Karpas-422 (cell line): ENCODE measurements at regions not wholly inside any gene's neighbourhood (a gene's known extent, or its start where the extent isn't known, plus 50 kb on each side); places are given as distances from the start of the nearest gene placed in this dataset.

Source experiments
- DNase-seq: peaks from one replicate; pipeline ENCODE4 v3.0.0-alpha.2; 2015
- H2AFZ ChIP-seq: fragments of 200-600 bp; sonication (generic); 2 replicates; pipeline ENCODE4 v1.6.1; 2014; ENCODE audit warnings: antibody characterized with exemption, low read length, mixed read lengths
- H3K27ac ChIP-seq: fragments of 200-600 bp; sonication (generic); 2 replicates; pipeline ENCODE4 v1.5.1; 2014; ENCODE audit warnings: mild to moderate bottlenecking, low read length, moderate library complexity
- H3K27me3 ChIP-seq: fragments of 200-600 bp; sonication (generic); 2 replicates; pipeline ENCODE4 v1.6.1; 2014; ENCODE audit warnings: low read length, mixed read lengths
- H3K36me3 ChIP-seq: fragments of 200-600 bp; sonication (generic); 2 replicates; pipeline ENCODE4 v1.6.1; 2014; ENCODE audit warnings: low read length, mixed read lengths; ENCODE audit not compliant: insufficient read depth
- H3K4me1 ChIP-seq: fragments of 200-600 bp; sonication (generic); 2 replicates; pipeline ENCODE4 v1.6.1; 2014; ENCODE audit warnings: mild to moderate bottlenecking, low read length, mixed read lengths
- H3K4me2 ChIP-seq: fragments of 200-600 bp; sonication (generic); 2 replicates; pipeline ENCODE4 v1.6.1; 2014; ENCODE audit warnings: low read length, low read depth, mild to moderate bottlenecking; ENCODE audit not compliant: poor library complexity, severe bottlenecking
- H3K4me3 ChIP-seq: fragments of 200-600 bp; sonication (generic); 2 replicates; pipeline ENCODE4 v1.5.1; 2014; ENCODE audit warnings: mild to moderate bottlenecking, antibody characterized with exemption, low read length, mixed read lengths
- H3K79me2 ChIP-seq: fragments of 200-600 bp; sonication (generic); 2 replicates; pipeline ENCODE4 v1.6.1; 2014; ENCODE audit warnings: mild to moderate bottlenecking, low read length, mixed read lengths
- H3K9ac ChIP-seq: fragments of 200-600 bp; sonication (generic); 2 replicates; pipeline ENCODE4 v1.6.0; 2014; ENCODE audit warnings: low read length
- H3K9me2 ChIP-seq: fragments of 200-600 bp; sonication (generic), shearing (Covaris generic); replicated peaks from 2 replicates; pipeline ENCODE4 v1.6.0; 2014; ENCODE audit warnings: mild to moderate bottlenecking, low read length, moderate library complexity; ENCODE audit not compliant: insufficient read depth
- H3K9me3 ChIP-seq: fragments of 300-700, 200-600 bp; sonication (generic); 2 replicates; pipeline ENCODE4 v1.6.1; 2014; ENCODE audit warnings: low read length, mixed read lengths
- H4K20me1 ChIP-seq: fragments of 200-600 bp; sonication (generic); 2 replicates; pipeline ENCODE4 v1.6.1; 2014; ENCODE audit warnings: mild to moderate bottlenecking, antibody characterized with exemption, low read length, low read depth; ENCODE audit not compliant: insufficient read depth

GRCh38 chr12:46110928-46111699, 120.7 kb upstream of the SCAF11 start:
- Histone ChIP-seq H3K4me1 (peaks cover 41% of the 10 kb centered on the region), H3K9ac (no peak overlapping the region), H3K9me3 (no peaks in the 10 kb centered on the region), H3K4me3 (no peak overlapping the region), H3K27ac (no peak overlapping the region), H3K27me3 (no peaks in the 10 kb centered on the region), H3K9me2 (no peaks in the 10 kb centered on the region), H4K20me1 (no peaks in the 10 kb centered on the region), H3K79me2 (no peaks in the 10 kb centered on the region), H3K4me2 (no peak overlapping the region), H3K36me3 (no peaks in the 10 kb centered on the region), H2AFZ (no peak overlapping the region)
- no peak for DNase-seq

GRCh38 chr12:46110223-46110611, 119.8 kb upstream of the SCAF11 start:
- no peak overlapping the region for H3K27ac ChIP-seq
- H3K9me2 ChIP-seq, result no peaks in the 10 kb centered on the region
- peak; percentile 46 for DNase-seq
- no peak overlapping the region for H3K4me3 ChIP-seq
- no peak overlapping the region for H3K4me2 ChIP-seq
- H3K36me3 ChIP-seq, result no peaks in the 10 kb centered on the region
- H3K9ac ChIP-seq, result no peak overlapping the region
- H3K4me1 ChIP-seq, result peaks cover 41% of the 10 kb centered on the region
- no peak overlapping the region for H2AFZ ChIP-seq
- no peaks in the 10 kb centered on the region for H3K27me3 ChIP-seq
- H3K9me3 ChIP-seq, result no peaks in the 10 kb centered on the region
- H4K20me1 ChIP-seq, result no peaks in the 10 kb centered on the region
- H3K79me2 ChIP-seq, result no peaks in the 10 kb centered on the region

- Histone ChIP-seq H3K36me3 (no peaks in the 10 kb centered on the region), H3K4me1 (peaks cover 41% of the 10 kb centered on the region), H3K9me3 (no peaks in the 10 kb centered on the region), H3K9me2 (no peaks in the 10 kb centered on the region), H3K4me2 (peak overlapping the region; percentile 27), H2AFZ (no peak overlapping the region), H3K9ac (no peak overlapping the region), H4K20me1 (no peaks in the 10 kb centered on the region), H3K27me3 (no peaks in the 10 kb centered on the region), H3K4me3 (no peak overlapping the region), H3K79me2 (no peaks in the 10 kb centered on the region), H3K27ac (peak overlapping the region; percentile 42)
- DNase-seq, result no peak
Observed at GRCh38 chr12:46109343-46110222, 119.2 kb upstream of the SCAF11 start.

- peaks cover 41% of the 10 kb centered on the region for H3K4me1 ChIP-seq
- H3K9me3 ChIP-seq, result no peaks in the 10 kb centered on the region
- no peaks in the 10 kb centered on the region for H3K9me2 ChIP-seq
- peak overlapping the region; percentile 42 for H3K27ac ChIP-seq
- H2AFZ ChIP-seq, result no peak overlapping the region
- peak; percentile 65 for DNase-seq
- H3K4me2 ChIP-seq, result peak overlapping the region; percentile 27
- H3K9ac ChIP-seq, result no peak overlapping the region
- no peak overlapping the region for H3K4me3 ChIP-seq
- H3K79me2 ChIP-seq, result no peaks in the 10 kb centered on the region
- H3K27me3 ChIP-seq, result no peaks in the 10 kb centered on the region
- no peaks in the 10 kb centered on the region for H4K20me1 ChIP-seq
- H3K36me3 ChIP-seq, result no peaks in the 10 kb centered on the region
Observed at GRCh38 chr12:46108721-46109120, 118.3 kb upstream of the SCAF11 start.

- Histone ChIP-seq H4K20me1 (no peaks in the 10 kb centered on the region), H2AFZ (no peak overlapping the region), H3K4me2 (no peak overlapping the region), H3K27ac (no peak overlapping the region), H3K9ac (no peak overlapping the region), H3K79me2 (no peaks in the 10 kb centered on the region), H3K36me3 (no peaks in the 10 kb centered on the region), H3K9me2 (no peaks in the 10 kb centered on the region), H3K4me3 (no peak overlapping the region), H3K9me3 (no peaks in the 10 kb centered on the region), H3K4me1 (peaks cover 41% of the 10 kb centered on the region), H3K27me3 (no peaks in the 10 kb centered on the region)
- no peak for DNase-seq
Observed at GRCh38 chr12:46107591-46107990, 117.2 kb upstream of the SCAF11 start.

GRCh38 chr12:46105735-46106134, 115.4 kb upstream of the SCAF11 start:
- H3K4me2 ChIP-seq, result no peak overlapping the region
- no peaks in the 10 kb centered on the region for H3K36me3 ChIP-seq
- H2AFZ ChIP-seq, result no peak overlapping the region
- H3K9me3 ChIP-seq, result no peaks in the 10 kb centered on the region
- H3K27ac ChIP-seq, result no peak overlapping the region
- no peaks in the 10 kb centered on the region for H3K79me2 ChIP-seq
- no peak overlapping the region for H3K4me3 ChIP-seq
- H3K27me3 ChIP-seq, result no peaks in the 10 kb centered on the region
- no peak overlapping the region for H3K9ac ChIP-seq
- no peaks in the 10 kb centered on the region for H3K9me2 ChIP-seq
- no peak for DNase-seq
- H4K20me1 ChIP-seq, result no peaks in the 10 kb centered on the region
- H3K4me1 ChIP-seq, result peaks cover 33% of the 10 kb centered on the region

GRCh38 chr12:46103559-46104383, 113.4 kb upstream of the SCAF11 start:
- Histone ChIP-seq H3K4me1 (peaks cover 13% of the 10 kb centered on the region), H3K36me3 (no peaks in the 10 kb centered on the region), H3K27ac (no peak overlapping the region), H3K4me2 (no peak overlapping the region), H3K9me3 (no peaks in the 10 kb centered on the region), H3K27me3 (no peaks in the 10 kb centered on the region), H3K79me2 (no peaks in the 10 kb centered on the region), H4K20me1 (no peaks in the 10 kb centered on the region), H3K9ac (no peak overlapping the region), H3K4me3 (no peak overlapping the region), H3K9me2 (no peaks in the 10 kb centered on the region), H2AFZ (no peak overlapping the region)
- no peak for DNase-seq

- Histone ChIP-seq H3K9ac (no peak overlapping the region), H4K20me1 (no peaks in the 10 kb centered on the region), H3K4me2 (no peak overlapping the region), H3K36me3 (no peaks in the 10 kb centered on the region), H3K9me3 (no peaks in the 10 kb centered on the region), H3K79me2 (no peaks in the 10 kb centered on the region), H3K27ac (no peak overlapping the region), H3K4me3 (no peak overlapping the region), H3K9me2 (no peaks in the 10 kb centered on the region), H3K4me1 (no peaks in the 10 kb centered on the region), H3K27me3 (no peaks in the 10 kb centered on the region), H2AFZ (no peak overlapping the region)
- DNase-seq, result no peak
Observed at GRCh38 chr12:46101485-46101869, 111.1 kb upstream of the SCAF11 start.
